ENCODE measurements at regions not wholly inside any gene's neighbourhood (a gene's known extent, or its start where the extent isn't known, plus 50 kb on each side); places are given as distances from the start of the nearest gene placed in this dataset.

DNA sequence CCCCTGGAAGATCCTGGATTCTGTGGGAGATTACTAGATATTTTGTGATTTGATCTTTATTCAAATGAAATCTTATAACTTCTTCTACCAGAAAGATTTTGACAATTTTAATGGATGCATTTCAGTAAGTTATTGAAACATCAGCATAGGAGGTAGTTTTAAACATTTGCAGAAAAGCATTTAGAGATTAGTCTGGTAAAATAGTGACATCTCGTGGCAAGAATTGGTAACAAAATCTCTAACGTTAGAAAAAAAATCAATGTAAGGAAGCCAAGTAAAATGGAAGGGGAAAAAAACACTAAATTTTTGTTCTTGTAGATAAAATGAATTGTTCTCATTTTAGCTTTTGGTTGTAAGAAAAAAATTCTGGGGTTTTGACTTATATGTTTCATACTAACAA lies 73.3 kb downstream of the TASL start:
- peak; percentile 49 for DNase-seq

DNA sequence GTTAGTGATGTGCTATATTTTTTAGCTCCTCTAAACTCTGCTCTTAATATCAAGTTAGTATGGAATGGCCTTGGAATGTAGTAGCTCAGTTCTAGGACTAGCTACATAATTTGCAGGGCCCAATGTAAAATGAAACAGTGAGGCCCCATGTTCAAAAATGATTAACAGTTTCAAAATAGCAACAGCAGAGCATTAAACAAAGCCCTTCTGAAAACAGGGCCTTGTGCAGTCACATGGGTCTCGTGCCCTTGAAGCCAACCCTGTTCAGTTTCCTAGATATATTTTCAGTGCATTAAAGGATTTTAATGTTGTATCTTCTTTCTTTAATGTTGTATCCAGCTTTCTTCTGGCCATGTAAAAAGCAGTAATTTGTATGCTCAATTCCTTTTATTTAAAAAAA lies 82.1 kb downstream of the TASL start:
- no peak for DNase-seq

- no peak for DNase-seq
These were observed 84.2 kb downstream of the TASL start for GRCh38 chrX:30493348-30493747.

- DNase-seq, result no peak
These were observed 88.2 kb downstream of the TASL start for GRCh38 chrX:30489323-30489722.

DNA sequence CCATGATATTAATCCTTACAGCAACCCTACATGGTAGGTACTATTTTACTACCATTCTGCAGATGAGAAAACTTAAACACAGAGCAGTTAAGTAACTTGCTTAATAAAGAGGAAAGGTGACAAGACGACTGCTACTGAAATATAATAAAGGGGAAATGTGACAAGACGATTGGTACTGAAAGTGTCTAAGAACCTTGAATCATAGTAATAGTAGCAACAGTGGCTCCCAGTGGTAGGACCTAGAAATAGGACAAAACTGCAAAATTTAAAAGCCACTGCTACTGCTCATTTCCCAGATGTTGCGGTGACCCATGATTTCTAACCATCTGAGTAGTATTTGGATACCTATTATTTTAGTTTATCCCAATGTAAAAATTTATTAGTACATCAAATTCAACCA lies 89.5 kb downstream of the TASL start:
- no peak for DNase-seq

- no peak for DNase-seq
These were observed 93.6 kb downstream of the TASL start for GRCh38 chrX:30483996-30484395.

DNA sequence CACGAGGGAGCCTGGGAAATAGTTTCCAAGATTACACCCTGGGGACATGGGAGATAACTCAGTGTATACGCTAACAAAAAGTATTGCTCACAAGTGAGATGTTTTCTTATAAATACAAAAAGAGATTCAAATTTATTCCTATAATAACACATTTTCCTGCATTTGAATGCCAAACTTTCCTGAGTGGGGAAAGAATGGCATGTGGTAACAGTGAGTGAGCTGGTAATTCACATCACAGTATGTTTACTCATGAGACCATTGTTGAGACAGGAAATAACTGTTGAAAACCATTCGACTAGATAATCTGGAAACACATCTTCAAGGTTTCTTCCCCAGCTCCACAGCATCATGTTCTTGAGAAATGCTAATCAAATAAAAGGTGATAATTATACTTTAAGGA lies 109.1 kb downstream of the TASL start:
- no peak for DNase-seq
